ENCODE measurements at regions not wholly inside any gene's neighbourhood (a gene's known extent, or its start where the extent isn't known, plus 50 kb on each side); places are given as distances from the start of the nearest gene placed in this dataset.

GRCh38 chr3:146780251-146780650, 175.1 kb upstream of the PLSCR5 start:
- no peaks in the 10 kb centered on the region for H3K9me3 ChIP-seq
- DNase-seq (no peak), ATAC-seq (no peak)
- no peak for TF ChIP-seq CTCF (IDR thresholded peaks at IDR 0.05)
- no peak overlapping the region for H3K27ac ChIP-seq
- intact Hi-C loops (cut with DNase I) = no loop called here
- H3K4me1 ChIP-seq = no peaks in the 10 kb centered on the region
- H3K27me3 ChIP-seq = no peaks in the 10 kb centered on the region
- H3K4me3 ChIP-seq = no peak overlapping the region
- no peaks in the 10 kb centered on the region for H3K36me3 ChIP-seq

GRCh38 chr3:146777941-146778340, 172.8 kb upstream of the PLSCR5 start:
- H3K27ac ChIP-seq = no peak overlapping the region
- no peak for TF ChIP-seq CTCF (IDR thresholded peaks at IDR 0.05)
- ATAC-seq = no peak
- no peaks in the 10 kb centered on the region for H3K9me3 ChIP-seq
- intact Hi-C loops (cut with DNase I) = no loop called here
- no peak for DNase-seq
- H3K4me1 ChIP-seq = no peaks in the 10 kb centered on the region
- no peaks in the 10 kb centered on the region for H3K27me3 ChIP-seq
- H3K36me3 ChIP-seq = no peaks in the 10 kb centered on the region
- H3K4me3 ChIP-seq = no peak overlapping the region

- peaks cover 0 to 12% of the 10 kb centered on the region in 2 donors for H3K9me3 ChIP-seq
- no peaks in the 10 kb centered on the region for H3K36me3 ChIP-seq
- peak in 1 of 4 donors; percentile 74 for DNase-seq
- H3K27ac ChIP-seq = no peak overlapping the region
- TF ChIP-seq CTCF (IDR thresholded peaks at IDR 0.05) = no peak
- no peak overlapping the region for H3K4me3 ChIP-seq
- intact Hi-C loops (cut with DNase I) = no loop called here
- H3K4me1 ChIP-seq = no peaks in the 10 kb centered on the region
- no peak for ATAC-seq
- no peaks in the 10 kb centered on the region for H3K27me3 ChIP-seq
These were observed 167.1 kb upstream of the PLSCR5 start for GRCh38 chr3:146772211-146772743.

- no peak for ATAC-seq
- H3K27ac ChIP-seq = no peak overlapping the region
- no peaks in the 10 kb centered on the region for H3K36me3 ChIP-seq
- H3K27me3 ChIP-seq = no peaks in the 10 kb centered on the region
- no peak for DNase-seq
- H3K4me3 ChIP-seq = no peak overlapping the region
- H3K4me1 ChIP-seq = no peaks in the 10 kb centered on the region
- H3K9me3 ChIP-seq = peaks cover 0 to 12% of the 10 kb centered on the region in 2 donors
- intact Hi-C loops (cut with DNase I) = no loop called here
- TF ChIP-seq CTCF (IDR thresholded peaks at IDR 0.05) = no peak
These were observed 165.7 kb upstream of the PLSCR5 start for GRCh38 chr3:146770881-146771280.

GRCh38 chr3:146770301-146770700, 165.2 kb upstream of the PLSCR5 start:
- no peaks in the 10 kb centered on the region for H3K36me3 ChIP-seq
- no peak for DNase-seq
- no peak overlapping the region for H3K27ac ChIP-seq
- no peak overlapping the region for H3K4me3 ChIP-seq
- intact Hi-C loops (cut with DNase I) = no loop called here
- H3K4me1 ChIP-seq = no peaks in the 10 kb centered on the region
- H3K27me3 ChIP-seq = no peaks in the 10 kb centered on the region
- H3K9me3 ChIP-seq = peaks cover 0 to 12% of the 10 kb centered on the region in 2 donors
- ATAC-seq = no peak
- TF ChIP-seq CTCF (IDR thresholded peaks at IDR 0.05) = no peak

All from left lung (tissue), 4 donors.